ENCODE measurements at regions not wholly inside any gene's neighbourhood (a gene's known extent, or its start where the extent isn't known, plus 50 kb on each side); places are given as distances from the start of the nearest gene placed in this dataset.

GRCh38 chr2:104501929-104502328, 352.0 kb upstream of the POU3F3 start:
- Histone ChIP-seq H3K4me1 (ENCODE audit: insufficient read depth) (no peaks in the 10 kb centered on the region), H3K9ac (no peak overlapping the region), H3K4me3 (no peak overlapping the region), H3F3A (ENCODE audit: insufficient read depth) (no peaks in the 10 kb centered on the region), H3K9me2 (ENCODE audit: insufficient read depth) (no peaks in the 10 kb centered on the region), H3K79me2 (ENCODE audit: insufficient read depth) (no peaks in the 10 kb centered on the region), H3K27ac (no peak overlapping the region), H3K4me2 (ENCODE audit: unreplicated experiment) (no peak overlapping the region), H3K9me3 (ENCODE audit: low read depth) (no peaks in the 10 kb centered on the region), H2AFZ (no peak overlapping the region), H3K36me3 (ENCODE audit: low read depth) (no peaks in the 10 kb centered on the region), H3K27me3 (replicated peaks; ENCODE audit: insufficient read depth) (no peaks in the 10 kb centered on the region), H4K20me1 (ENCODE audit: insufficient read depth) (no peaks in the 10 kb centered on the region)
- in situ Hi-C loops (cut with MboI), result no loop called here
- DNase-seq, result no peak
- no peak for TF ChIP-seq EZH2 (IDR thresholded peaks at IDR 0.05; ENCODE audit: insufficient read depth, poor library complexity, severe bottlenecking)
- TF ChIP-seq EZH2phosphoT487 (IDR thresholded peaks at IDR 0.05; ENCODE audit: insufficient read depth, low read depth), result no peak
- WGBS, 2 experiments (ENCODE audit: low coverage in 1 of 2, low lambda C conversion rate in 2 of 2, missing lambda C conversion rate in 2 of 2), result 63 to 67% methylated on average over 14 of the region's 14 CpGs

GRCh38 chr2:104502901-104503300, 351.0 kb upstream of the POU3F3 start:
- Histone ChIP-seq H4K20me1 (ENCODE audit: insufficient read depth) (no peaks in the 10 kb centered on the region), H3K4me1 (ENCODE audit: insufficient read depth) (no peaks in the 10 kb centered on the region), H3K4me2 (ENCODE audit: unreplicated experiment) (no peak overlapping the region), H2AFZ (no peak overlapping the region), H3K9ac (no peak overlapping the region), H3K9me2 (ENCODE audit: insufficient read depth) (no peaks in the 10 kb centered on the region), H3K27me3 (replicated peaks; ENCODE audit: insufficient read depth) (no peaks in the 10 kb centered on the region), H3K27ac (no peak overlapping the region), H3F3A (ENCODE audit: insufficient read depth) (no peaks in the 10 kb centered on the region), H3K4me3 (no peak overlapping the region), H3K9me3 (ENCODE audit: low read depth) (no peaks in the 10 kb centered on the region), H3K79me2 (ENCODE audit: insufficient read depth) (no peaks in the 10 kb centered on the region), H3K36me3 (ENCODE audit: low read depth) (no peaks in the 10 kb centered on the region)
- 13 to 17% methylated on average over 7 of the region's 7 CpGs for WGBS, 2 experiments (ENCODE audit: low coverage in 1 of 2, low lambda C conversion rate in 2 of 2, missing lambda C conversion rate in 2 of 2)
- TF ChIP-seq EZH2phosphoT487 (IDR thresholded peaks at IDR 0.05; ENCODE audit: insufficient read depth, low read depth) (no peak), EZH2 (IDR thresholded peaks at IDR 0.05; ENCODE audit: insufficient read depth, poor library complexity, severe bottlenecking) (no peak)
- in situ Hi-C loops (cut with MboI), result no loop called here
- DNase-seq, result no peak

GRCh38 chr2:104504331-104505073, 349.4 kb upstream of the POU3F3 start:
- TF ChIP-seq EZH2phosphoT487 (IDR thresholded peaks at IDR 0.05; ENCODE audit: insufficient read depth, low read depth), result no peak
- Histone ChIP-seq H3K36me3 (ENCODE audit: low read depth) (no peaks in the 10 kb centered on the region), H3F3A (ENCODE audit: insufficient read depth) (no peaks in the 10 kb centered on the region), H3K27me3 (replicated peaks; ENCODE audit: insufficient read depth) (no peaks in the 10 kb centered on the region), H4K20me1 (ENCODE audit: insufficient read depth) (no peaks in the 10 kb centered on the region), H3K27ac (no peak overlapping the region), H3K4me1 (ENCODE audit: insufficient read depth) (no peaks in the 10 kb centered on the region), H3K4me2 (ENCODE audit: unreplicated experiment) (no peak overlapping the region), H2AFZ (no peak overlapping the region), H3K9me2 (ENCODE audit: insufficient read depth) (no peaks in the 10 kb centered on the region), H3K79me2 (ENCODE audit: insufficient read depth) (no peaks in the 10 kb centered on the region), H3K9ac (no peak overlapping the region), H3K4me3 (no peak overlapping the region), H3K9me3 (ENCODE audit: low read depth) (no peaks in the 10 kb centered on the region)
- no peak for DNase-seq
- WGBS, 2 experiments (ENCODE audit: low coverage in 1 of 2, low lambda C conversion rate in 2 of 2, missing lambda C conversion rate in 2 of 2), result 32 to 34% methylated on average over 8 of the region's 8 CpGs
- in situ Hi-C loops (cut with MboI), result no loop called here

GRCh38 chr2:104518256-104518655, 335.7 kb upstream of the POU3F3 start:
- Histone ChIP-seq H3K4me2 (ENCODE audit: unreplicated experiment) (no peak overlapping the region), H4K20me1 (ENCODE audit: insufficient read depth) (no peaks in the 10 kb centered on the region), H3K79me2 (ENCODE audit: insufficient read depth) (no peaks in the 10 kb centered on the region), H3K4me3 (no peak overlapping the region), H3K4me1 (ENCODE audit: insufficient read depth) (no peaks in the 10 kb centered on the region), H3K27me3 (replicated peaks; ENCODE audit: insufficient read depth) (no peaks in the 10 kb centered on the region), H2AFZ (no peak overlapping the region), H3K9me2 (ENCODE audit: insufficient read depth) (no peaks in the 10 kb centered on the region), H3K36me3 (ENCODE audit: low read depth) (no peaks in the 10 kb centered on the region), H3F3A (ENCODE audit: insufficient read depth) (no peaks in the 10 kb centered on the region), H3K9ac (no peak overlapping the region), H3K9me3 (ENCODE audit: low read depth) (no peaks in the 10 kb centered on the region), H3K27ac (no peak overlapping the region)
- WGBS, 2 experiments (ENCODE audit: low coverage in 1 of 2, low lambda C conversion rate in 2 of 2, missing lambda C conversion rate in 2 of 2), result 54% methylated on average over 6 of the region's 6 CpGs
- no peak for DNase-seq
- in situ Hi-C loops (cut with MboI), result no loop called here
- TF ChIP-seq EZH2phosphoT487 (IDR thresholded peaks at IDR 0.05; ENCODE audit: insufficient read depth, low read depth) (no peak), EZH2 (IDR thresholded peaks at IDR 0.05; ENCODE audit: insufficient read depth, poor library complexity, severe bottlenecking) (no peak)

GRCh38 chr2:104521247-104521646, 332.7 kb upstream of the POU3F3 start:
- in situ Hi-C loops (cut with MboI), result no loop called here
- TF ChIP-seq EZH2phosphoT487 (IDR thresholded peaks at IDR 0.05; ENCODE audit: insufficient read depth, low read depth) (no peak), EZH2 (IDR thresholded peaks at IDR 0.05; ENCODE audit: insufficient read depth, poor library complexity, severe bottlenecking) (no peak)
- Histone ChIP-seq H3K4me2 (ENCODE audit: unreplicated experiment) (no peak overlapping the region), H3K27ac (no peak overlapping the region), H4K20me1 (ENCODE audit: insufficient read depth) (no peaks in the 10 kb centered on the region), H3K9ac (no peak overlapping the region), H3K36me3 (ENCODE audit: low read depth) (no peaks in the 10 kb centered on the region), H3K4me1 (ENCODE audit: insufficient read depth) (no peaks in the 10 kb centered on the region), H3K27me3 (replicated peaks; ENCODE audit: insufficient read depth) (no peaks in the 10 kb centered on the region), H3F3A (ENCODE audit: insufficient read depth) (no peaks in the 10 kb centered on the region), H3K79me2 (ENCODE audit: insufficient read depth) (no peaks in the 10 kb centered on the region), H3K9me2 (ENCODE audit: insufficient read depth) (no peaks in the 10 kb centered on the region), H2AFZ (no peak overlapping the region), H3K4me3 (no peak overlapping the region), H3K9me3 (ENCODE audit: low read depth) (no peaks in the 10 kb centered on the region)
- no peak for DNase-seq
- 17 to 22% methylated on average over 5 of the region's 5 CpGs for WGBS, 2 experiments (ENCODE audit: low coverage in 1 of 2, low lambda C conversion rate in 2 of 2, missing lambda C conversion rate in 2 of 2)

Data from GM23248 (cell line).